GM12875 (cell line): ENCODE measurements at regions not wholly inside any gene's neighbourhood (a gene's known extent, or its start where the extent isn't known, plus 50 kb on each side); places are given as distances from the start of the nearest gene placed in this dataset.
A peak's percentile ranks its signal among the peaks of the same experiment; 100 is the strongest.

Experiments
- H3K4me3 ChIP-seq: one replicate; pipeline ENCODE4 v1.5.1; 2011; ENCODE audit warnings: low read depth, low read length, control low read depth
- CTCF ChIP-seq: IDR thresholded peaks from 2 replicates; pipeline ENCODE4 v1.5.1; 2011; ENCODE audit warnings: low read depth, mild to moderate bottlenecking, control low read depth, inconsistent platforms, low read length, moderate library complexity, borderline replicate concordance; ENCODE audit not compliant: insufficient read depth

DNA sequence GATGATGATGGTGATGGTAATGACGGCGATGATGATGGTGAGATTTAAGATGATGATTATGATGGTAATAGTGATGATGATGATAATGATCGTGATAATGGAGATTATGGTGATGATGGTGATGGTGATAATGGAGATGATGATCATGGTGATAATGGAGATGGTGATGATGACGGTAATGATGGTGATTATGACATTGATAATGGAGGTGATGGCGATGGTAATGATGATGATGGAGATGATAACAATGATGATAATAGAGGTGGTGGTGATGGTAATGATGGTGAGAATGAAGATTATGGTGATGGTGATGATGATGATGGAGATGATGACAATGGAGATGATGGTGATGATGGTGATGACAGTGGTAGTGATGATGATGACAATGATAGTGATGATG, 69.7 kb downstream of the MED10 start:
- TF ChIP-seq CTCF, result no peak
- H3K4me3 ChIP-seq, result no peak overlapping the region

DNA sequence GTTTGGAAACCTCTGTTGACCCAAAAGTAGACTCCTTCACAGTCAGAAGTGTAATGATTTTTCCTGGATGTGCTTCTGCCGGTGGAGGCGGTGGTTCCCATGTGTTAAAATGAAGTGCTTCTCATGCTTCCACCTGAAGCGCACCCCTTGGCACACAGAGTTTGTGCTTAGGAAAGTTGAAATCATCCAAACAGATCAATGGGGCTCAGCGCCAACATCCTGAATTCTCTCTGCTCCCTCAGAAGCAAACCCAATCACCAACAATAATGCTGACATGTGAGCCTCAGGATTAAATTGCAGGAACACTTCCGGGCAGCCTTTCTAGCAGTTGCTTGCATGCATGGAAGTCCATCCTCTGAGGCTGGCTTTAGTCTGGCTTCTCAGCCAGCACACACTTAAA, 71.0 kb downstream of the MED10 start:
- no peak overlapping the region for H3K4me3 ChIP-seq
- TF ChIP-seq CTCF, result no peak

DNA sequence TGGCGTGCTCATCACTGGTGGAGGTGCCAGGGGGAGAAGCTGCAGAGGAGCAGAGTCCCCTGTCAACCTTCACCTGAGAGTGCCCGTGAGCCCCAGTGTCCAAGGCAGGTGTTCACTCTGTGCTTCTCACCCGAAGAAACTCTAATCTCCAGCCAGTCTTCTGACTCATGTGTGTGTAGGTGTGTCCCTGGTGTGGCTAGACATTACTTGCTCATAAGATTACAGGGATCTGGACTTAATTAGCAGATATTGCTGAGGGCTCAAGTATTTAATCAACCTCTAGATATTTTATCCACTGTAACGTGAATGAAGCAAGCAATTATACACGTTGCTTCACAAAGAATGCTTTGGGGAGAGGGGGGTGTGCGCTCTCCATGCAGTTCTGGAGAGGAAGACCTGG, 72.5 kb downstream of the MED10 start:
- no peak for TF ChIP-seq CTCF
- no peak overlapping the region for H3K4me3 ChIP-seq

GRCh38 chr5:6302684-6303083, 75.7 kb downstream of the MED10 start:
- no peak for TF ChIP-seq CTCF
- H3K4me3 ChIP-seq, result no peak overlapping the region

GRCh38 chr5:6302075-6302474, 76.3 kb downstream of the MED10 start:
- H3K4me3 ChIP-seq, result no peak overlapping the region
- no peak for TF ChIP-seq CTCF

GRCh38 chr5:6296524-6296923, 81.8 kb downstream of the MED10 start:
- no peak overlapping the region for H3K4me3 ChIP-seq
- TF ChIP-seq CTCF, result no peak

DNA sequence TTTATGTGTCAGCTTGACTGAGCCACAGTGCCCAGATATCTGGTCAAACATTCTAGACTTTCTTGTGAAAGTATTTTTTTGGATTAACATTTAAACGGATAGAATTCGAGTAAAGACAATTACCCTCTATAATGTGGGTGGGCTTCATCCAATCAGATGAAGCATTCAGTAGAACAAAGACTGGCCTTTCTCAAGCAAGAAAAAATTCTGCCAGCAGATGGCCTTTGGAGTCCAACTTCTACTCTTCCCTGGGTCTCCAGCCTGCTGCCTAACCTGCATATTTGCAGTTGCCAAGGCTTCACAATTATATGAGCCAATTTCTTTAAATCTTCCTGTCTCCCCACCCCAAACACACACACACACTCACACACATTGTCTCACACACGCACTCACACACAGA, 86.4 kb downstream of the MED10 start:
- peak; percentile 23; the same call in 1 of the 2 replicates for TF ChIP-seq CTCF
- no peak overlapping the region for H3K4me3 ChIP-seq
